Smooth muscle cell of the brain vasculature (primary cell): ENCODE measurements at regions not wholly inside any gene's neighbourhood (a gene's known extent, or its start where the extent isn't known, plus 50 kb on each side); places are given as distances from the start of the nearest gene placed in this dataset.

ENCODE experiments used
- DNase-seq: peaks from one replicate; pipeline ENCODE4 v3.0.0-alpha.2; 2012; ENCODE audit warnings: low read depth, low spot score

DNA sequence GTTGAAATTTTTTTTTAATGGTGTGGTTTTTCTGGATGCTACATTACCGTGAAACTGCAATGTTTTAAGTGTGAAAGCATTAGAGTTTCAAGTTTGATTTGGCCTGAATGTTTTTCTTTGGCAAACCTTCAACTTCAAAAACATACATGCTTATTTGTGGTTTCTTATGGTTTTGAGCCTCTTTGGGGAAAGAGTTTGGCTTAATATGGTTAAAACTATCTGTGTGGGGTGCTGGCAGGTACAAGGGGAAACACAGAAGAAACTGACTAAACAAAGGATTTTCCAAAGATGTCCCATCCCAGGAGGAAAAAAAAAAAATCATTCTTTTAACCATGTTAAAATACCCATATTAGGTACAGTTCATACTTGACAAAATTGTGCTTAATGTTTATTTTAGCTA lies 121.1 kb downstream of the HGF start:
- no peak for DNase-seq

DNA sequence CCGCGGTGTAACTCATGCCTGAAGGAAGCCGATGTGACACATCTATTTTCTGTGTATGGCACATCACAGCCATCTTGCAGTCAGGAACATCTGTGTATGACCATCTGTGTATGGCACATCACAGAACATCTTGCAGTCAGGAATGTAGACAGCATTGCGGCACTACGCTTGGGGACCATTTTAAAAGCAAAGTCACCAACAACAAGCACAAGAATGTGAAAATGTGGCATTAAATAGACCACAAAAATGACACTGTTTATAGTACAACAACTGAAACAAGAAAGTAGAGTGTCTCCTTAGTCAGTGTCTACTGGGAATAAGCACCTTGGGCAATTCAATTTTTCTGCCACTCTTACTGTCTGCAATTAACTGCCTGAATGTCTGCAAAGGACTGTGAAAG lies 124.4 kb downstream of the HGF start:
- no peak for DNase-seq

DNA sequence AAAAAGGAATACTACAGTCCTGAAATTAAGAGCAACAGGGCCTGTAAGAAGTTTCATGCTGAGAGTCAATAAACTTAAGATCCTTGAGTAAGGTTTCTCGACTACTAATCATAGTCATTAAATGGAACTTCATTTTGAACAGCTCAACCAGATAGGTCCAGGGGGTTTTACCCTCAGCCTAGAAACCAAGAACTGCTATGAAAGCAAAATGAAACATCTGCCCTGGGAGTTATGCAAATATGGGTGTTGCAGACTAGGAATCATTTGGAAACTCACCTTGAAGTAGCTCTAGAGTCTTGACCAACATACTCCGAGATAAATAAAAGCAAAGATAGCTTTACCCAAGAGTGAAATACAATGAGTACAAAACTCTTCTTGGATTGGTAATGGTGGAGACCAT lies 128.0 kb downstream of the HGF start:
- no peak for DNase-seq

DNA sequence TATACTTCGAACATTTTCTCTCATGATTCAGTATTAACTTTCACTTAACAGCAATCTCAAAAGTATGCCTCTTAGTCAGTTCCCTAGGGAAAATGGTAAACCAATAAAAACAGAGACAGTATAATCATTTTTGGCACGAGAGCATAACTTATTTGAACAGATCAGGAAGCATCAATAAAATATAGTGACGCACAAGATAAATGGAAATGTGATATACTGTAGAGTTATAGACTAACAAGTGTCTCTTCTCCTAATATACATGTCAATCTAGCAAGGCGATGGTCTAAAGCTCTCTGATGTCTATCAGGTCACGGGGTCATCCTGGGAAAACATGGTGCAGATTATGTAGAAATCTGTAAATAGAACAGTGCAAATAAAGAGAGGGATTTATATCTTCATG lies 131.6 kb downstream of the HGF start:
- peak; percentile 76 for DNase-seq

DNA sequence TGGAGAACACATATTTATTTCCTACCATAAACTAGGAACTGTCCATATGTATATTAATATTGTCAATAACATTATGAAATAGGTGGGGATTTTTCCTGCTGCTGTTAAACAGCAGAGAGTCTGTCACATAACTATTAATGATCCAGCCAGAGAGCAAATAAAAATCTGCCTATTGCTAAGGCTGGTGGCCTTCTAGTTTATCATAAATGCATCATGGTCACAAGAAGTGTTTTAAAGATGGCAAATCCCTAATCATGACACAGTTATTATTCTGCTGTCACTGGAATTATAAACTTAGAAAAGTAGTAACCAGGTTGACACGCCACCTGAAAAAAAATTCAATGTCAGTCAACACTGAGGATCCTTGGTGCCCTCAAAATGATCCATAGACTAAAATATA lies 132.3 kb downstream of the HGF start:
- DNase-seq = no peak

DNA sequence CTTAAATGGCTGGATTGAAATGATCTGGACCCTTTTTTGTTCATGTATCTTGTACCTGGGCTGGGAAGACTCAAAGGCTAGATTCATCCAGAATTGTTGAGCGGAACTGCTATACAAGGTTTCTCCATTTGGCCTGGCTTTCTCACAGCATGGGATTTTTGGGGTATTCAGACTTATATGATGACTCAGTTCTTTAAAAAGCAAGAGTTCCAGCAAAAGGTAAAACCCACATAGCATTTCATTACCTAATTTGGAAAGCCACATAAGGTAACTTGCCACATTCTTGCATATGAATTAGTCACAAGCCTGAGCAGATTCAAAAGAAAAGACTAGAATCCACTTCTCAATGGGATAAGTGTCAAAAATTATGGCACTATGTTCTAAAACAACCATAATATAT lies 137.4 kb downstream of the HGF start:
- DNase-seq = no peak

DNA sequence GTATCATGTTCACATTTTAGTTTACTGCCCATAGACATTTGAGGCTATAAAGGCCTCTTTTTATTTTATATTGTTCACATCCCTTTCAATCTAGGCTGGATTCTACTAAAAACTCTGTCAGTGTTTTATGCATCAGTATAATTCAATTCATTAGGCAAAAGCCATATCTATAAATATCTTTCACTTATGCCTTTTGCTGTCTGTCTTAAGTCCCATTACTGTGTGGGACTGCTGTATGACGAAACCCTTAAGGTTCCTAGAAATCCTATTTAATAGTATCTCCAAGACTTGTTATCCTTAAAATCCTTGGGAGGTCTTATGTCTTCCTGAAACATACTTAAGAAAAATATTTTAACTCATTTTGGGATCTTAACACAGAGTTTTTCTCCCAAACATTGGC lies 139.2 kb downstream of the HGF start:
- DNase-seq = no peak

DNA sequence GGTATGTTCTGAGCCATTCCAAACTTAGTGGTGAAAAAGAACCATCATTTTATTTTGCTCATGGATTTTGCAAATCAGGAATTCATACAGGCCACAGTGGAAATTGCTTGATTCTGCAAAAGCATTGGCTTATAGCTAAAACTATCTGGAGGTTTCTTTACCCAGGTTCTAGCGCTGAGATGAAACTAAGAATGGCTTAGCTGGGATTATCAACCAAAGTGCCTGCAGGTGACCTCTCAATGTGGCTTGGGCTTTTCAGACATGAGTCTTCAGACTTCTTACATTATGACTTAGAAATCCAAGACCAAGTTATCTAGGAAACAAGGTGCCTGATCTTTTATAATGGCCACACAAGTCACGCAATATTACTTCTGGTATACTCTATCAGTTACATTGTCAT lies 140.1 kb downstream of the HGF start:
- no peak for DNase-seq

DNA sequence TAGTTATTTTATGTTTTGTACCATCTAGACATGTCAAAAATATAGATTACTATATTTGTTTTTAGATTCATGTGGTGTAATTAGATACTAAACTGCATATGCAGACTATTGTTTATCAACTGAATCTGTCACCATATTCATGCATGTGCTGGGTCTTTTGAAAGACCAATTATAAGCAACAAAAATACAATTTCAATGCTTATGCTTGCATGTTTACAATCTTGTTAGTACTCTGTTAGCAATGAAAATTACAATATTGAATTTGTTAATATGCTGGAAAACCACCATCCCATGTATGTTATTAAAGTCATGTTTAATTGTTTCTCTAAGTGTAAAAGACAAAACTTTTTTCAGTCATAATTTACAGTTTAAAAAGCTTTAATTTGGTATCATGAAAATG lies 140.9 kb downstream of the HGF start:
- DNase-seq = no peak

DNA sequence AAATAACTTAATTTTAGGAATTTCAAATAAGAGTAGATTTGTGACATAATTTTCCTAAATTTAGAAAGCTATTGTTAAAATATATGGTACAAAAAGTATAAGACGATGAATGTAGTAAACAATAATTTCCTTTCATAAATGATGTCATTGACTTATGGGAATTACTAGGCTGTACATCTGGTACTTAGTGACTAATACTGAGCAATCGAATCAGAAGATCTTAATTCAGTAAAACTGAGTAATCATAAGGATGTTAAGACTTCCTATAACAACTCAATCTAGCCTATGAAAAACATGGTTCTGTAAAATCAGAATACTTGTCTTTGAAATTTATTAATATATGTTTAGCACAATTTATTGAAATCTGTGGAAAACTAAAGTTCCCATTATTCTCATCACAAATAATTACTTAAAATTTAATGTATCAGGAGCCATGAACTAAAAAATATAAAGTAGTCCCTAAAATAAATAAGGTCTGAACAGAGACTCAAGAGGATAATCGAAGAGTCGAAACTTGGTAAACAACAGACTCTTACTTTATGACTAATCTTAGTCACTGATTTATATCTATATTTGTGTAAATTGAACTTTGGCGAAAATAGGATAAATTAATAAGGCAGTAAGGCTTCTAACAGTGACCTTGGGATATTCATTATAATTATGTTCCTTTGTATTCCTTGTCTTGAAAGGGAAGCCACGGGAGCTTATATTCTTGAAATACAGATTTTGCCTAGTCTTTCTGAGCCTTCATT lies 142.1 kb downstream of the HGF start:
- DNase-seq = no peak

DNA sequence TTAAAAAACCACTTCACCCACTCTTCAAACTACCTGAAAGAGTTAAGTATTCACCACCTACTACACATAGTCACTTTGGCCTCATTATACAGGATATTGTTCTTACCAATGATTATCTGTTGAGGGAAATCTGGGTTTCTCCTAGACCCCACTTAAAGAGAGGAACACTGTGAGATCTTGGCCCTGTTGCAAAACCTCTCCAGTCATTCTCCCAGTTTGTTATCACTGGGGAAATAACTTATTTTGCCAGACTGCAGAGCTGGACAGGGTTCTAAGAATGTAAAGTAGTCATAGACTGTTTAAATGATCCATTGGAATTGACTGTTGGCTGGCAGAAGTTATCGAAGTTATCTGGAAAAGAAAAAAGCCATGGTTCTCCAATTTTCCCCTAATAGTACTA lies 143.8 kb downstream of the HGF start:
- no peak for DNase-seq

DNA sequence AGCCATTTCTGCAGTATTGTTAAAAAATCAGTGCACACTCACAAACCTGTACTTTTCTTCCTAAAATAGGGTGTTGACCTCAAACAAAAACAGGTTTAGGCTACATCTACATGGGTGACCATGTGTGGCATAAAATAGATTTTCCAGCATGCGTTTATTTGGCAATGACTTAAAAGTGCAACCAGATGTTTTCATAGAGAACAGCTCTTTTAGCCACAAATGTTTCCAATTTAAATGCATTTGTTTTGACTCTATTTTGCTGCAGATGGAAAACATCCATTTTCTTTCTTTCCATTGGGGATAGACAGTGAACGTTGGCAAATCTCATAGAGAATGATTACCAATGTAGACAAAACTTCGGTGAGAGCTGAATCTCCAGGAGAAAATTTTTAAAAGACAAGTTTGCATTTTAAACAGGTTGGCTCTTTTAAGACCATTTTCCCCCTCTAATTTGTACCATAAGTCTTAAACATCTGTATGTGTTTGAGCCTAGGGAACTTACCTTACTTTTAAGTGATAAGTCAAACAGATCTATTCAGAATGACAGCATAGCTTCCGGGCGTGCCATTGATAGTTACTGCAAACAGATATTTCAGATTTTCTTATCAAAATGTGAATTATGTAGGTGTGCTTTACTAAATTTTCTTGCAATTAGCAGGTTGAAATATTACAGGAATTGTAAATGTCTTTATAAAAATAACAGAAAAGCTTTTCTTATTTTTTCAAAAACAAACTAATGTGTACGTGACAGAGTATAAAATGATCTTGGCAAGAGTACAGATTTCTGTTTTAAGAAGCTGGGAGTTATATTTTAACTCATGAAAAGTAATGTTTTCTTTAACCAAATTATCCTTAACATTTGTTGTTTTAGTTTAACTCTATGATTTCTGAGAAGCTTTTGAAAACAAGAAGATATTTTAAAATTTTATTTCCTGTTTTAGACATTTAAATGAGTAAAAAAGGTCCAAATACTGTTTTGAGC lies 144.9 kb downstream of the HGF start:
- no peak for DNase-seq

DNA sequence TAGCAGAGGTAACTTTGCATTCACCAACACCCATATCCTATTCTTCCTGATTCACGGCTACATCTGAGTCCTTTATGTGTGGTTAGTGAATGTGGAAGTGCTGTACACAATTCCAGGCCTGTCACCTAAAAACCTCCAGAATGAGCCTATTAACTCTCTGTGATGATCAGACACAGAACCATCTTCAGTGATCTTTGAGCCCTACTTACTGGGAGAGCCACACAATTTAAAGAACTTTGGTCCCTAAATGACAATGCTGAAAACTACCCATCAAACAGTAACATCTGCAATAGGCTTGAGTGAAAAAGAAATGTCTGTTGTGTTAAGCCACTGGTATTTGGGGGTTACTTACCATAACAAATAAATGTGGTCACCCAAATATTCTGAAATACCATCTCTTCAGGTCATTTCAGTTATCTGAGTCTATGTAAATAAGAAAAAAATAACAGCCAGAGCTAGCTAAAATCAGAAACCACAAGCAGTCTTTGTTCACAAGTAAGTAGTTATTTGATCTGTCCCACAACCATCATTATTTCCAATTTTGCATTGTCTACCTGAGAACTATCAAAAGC lies 145.7 kb downstream of the HGF start:
- no peak for DNase-seq

DNA sequence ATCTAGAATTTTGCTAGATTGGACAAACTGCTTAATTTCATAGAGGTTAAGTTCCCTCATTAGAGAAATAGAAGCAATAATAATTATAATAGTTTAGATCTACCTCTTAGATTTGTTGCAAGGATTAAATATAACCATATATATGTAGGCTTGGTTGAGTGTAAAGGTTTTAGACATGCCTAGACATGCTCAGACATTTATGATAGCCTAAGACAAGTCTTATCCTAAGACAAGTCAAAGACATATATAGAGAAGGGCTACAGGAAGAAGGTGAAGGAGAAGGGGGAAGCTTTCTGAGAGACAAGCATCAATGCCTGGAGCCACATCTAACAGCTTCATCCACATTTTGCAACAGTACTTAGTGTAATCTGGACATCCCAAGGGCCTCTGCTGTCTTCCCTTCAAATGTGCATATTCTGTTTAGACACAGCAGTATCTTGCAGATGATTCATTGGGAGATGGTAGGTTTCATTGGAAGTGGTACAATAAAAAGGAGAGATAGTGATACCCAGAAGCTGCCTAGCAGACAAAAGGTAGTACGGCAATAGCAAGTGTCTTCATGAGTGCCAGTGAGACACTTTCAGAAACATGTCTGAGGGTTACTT lies 146.5 kb downstream of the HGF start:
- no peak for DNase-seq

DNA sequence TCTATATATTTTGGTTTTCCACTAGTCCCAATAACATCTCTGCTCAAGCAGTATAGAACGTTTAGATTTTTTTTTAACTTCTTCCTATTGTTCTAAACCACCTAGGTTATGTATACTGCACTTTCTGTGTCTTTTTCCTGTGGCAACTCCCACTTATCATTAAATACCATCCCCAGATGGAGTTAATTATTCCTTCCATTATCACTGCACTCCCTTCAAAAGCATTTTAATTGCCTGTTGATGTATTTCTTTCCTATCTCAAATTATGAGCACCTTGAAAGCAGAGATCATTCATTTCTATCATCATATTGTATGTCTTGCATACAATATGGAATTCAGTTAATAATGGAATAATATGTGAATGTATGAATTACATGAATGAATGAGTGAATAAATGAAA lies 148.0 kb downstream of the HGF start:
- no peak for DNase-seq

DNA sequence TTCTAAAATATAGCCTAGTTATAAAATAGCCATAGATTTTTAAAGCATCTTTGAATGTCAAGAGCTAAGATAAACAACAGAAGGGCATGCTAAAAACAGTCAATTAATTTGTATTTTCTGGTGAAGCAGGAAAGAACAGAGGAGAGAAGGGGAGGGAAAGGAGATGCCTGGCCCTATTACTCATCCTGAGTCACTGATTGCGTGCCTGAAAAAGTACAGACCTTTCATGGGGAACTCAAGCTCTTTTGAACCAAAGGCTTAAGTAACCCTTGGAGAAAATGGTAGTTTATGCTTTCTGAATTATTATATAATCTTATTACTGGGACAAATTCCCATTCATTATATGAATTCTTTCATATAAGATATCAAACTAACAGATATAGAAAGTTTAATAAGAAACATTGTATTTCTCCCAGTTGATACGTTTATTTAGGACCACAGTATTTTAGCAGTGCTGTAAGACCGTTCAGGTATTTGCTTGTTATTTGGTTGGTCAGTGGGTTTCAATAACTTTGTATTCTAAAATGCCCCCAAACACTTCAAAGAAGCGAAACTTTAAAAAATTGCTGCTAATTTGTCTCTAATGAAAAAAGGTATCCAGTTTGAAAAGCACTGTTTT lies 151.3 kb downstream of the HGF start:
- DNase-seq = no peak

DNA sequence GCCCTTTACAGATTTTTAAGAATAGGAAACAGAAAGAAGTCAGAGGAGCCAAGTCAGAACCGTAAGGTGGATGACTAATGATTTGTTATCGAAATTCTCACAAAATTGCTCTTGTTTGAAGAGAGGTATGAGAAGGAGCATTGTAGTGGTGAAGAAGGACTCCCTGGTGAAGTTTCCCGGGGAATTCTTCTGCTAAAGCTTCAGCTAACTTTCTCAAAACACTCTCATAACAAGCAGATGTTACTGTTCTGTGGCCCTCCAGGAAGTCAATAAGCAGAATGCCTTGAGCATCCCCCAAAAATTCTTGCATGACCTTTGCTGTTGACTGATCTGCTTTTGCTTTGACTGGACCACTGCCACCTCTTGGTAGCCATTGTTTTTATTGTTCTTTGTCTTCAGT lies 152.9 kb downstream of the HGF start:
- peak; percentile 73 for DNase-seq

DNA sequence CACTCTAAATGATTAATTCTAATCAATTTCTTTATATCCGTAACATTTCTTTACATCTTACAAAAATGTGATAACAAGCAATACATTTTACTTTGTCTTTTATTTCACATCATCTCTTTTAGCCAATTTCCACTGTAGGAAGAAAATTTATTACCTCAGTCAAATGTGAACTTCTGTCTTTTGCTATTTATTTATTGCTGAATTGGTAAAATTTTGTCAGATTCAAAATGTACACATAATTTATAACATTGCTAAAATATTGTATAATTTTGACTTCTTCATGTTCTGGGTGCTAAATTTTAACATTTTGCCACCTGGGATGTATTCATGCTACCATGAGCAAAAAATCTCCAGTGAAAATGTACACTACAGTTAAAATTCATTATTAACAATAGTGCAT lies 158.0 kb downstream of the HGF start:
- DNase-seq = no peak

DNA sequence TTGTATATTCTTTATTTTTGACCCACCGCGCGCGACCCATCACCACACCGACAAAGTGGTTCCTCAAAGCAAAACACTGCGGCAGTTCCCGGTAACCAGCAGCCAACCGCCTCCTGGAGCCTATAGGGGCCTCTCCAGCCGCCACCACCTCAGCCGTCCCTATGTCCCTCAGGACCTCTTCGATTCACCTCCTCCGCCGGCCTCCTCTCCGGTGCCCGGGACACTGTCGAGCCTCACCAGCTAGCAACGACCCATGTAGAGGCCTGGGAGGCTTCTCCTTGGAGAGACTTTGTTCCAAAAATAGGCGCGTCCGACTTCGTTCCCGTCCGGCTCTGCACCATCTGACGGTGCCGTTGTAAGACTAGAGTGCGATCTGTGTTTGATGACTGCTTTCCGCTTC lies 158.8 kb downstream of the HGF start:
- DNase-seq = no peak

DNA sequence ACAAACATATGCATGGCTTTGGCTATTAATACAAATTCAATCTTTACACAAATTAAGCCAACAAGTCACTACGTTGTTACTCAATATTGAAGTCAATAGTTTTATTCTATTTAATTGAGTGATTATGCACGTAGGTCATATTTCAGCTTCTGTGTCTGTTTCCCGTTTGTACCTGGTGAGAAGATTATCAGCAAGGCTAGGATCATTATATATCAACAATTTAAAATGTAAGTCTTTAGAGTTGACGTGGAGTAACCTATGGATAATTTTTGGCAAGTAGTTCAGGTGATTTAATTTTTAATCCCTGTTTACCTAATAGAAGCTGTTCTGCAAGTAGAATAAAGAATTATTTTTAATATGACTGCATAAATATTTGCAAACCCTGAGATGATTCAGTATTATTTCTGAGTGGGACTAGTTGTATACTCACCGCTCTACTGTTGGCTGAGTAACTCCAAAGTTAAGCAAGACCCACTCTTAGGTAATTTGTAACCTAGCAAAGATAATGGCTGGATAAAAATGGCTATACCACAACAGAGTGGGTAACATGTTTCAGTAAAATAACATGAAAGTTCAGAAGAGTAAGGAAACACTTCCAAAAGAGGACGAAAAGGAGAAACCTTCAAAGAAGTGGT lies 161.0 kb downstream of the HGF start:
- DNase-seq = no peak

DNA sequence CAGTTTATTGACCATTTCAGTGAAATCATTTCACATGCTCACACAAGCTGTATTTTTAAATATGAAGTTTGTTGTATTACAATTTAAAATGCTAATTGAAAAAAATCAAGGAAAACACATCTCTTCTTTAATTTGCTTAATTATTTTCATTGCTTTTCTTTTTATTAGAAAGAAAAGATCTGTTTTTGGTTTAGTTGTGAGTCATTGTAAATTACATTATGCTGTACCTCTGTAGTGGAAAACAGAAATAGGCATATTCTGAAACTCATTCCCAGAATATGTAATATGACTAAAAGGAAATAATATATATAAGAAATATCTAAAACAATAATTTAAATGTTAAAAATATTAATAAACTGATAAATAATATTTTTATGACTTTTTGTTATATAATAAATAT lies 161.9 kb downstream of the HGF start:
- DNase-seq = no peak
